CD14-positive monocyte (primary cell): ENCODE measurements at regions not wholly inside any gene's neighbourhood (a gene's known extent, or its start where the extent isn't known, plus 50 kb on each side); places are given as distances from the start of the nearest gene placed in this dataset.

Experiments
- DNase-seq, 3 donors: peaks; one replicate each; pipeline ENCODE4 v3.0.0-alpha.2; 2011 to 2022
- H2AFZ ChIP-seq: 2 replicates; pipeline ENCODE4 v1.6.0; 2012; ENCODE audit warnings: mild to moderate bottlenecking, low read depth, low read length, inconsistent platforms; ENCODE audit not compliant: insufficient read depth, poor library complexity, severe bottlenecking
- H3K27ac ChIP-seq, 2 donors: 1 replicate in 1 of 2; 2 replicates in 1 of 2; pipeline ENCODE4 v1.5.1; 2012 to 2013; ENCODE audit warnings: low read length in 2 of 2, control low read depth in 1 of 2, inconsistent platforms in 1 of 2, low read depth in 1 of 2, mild to moderate bottlenecking in 1 of 2
- H3K27me3 ChIP-seq, 2 donors: one replicate each; pipeline versions ENCODE4 v1.6.0 to v1.6.1; 2011 to 2013; ENCODE audit warnings: low read length in 2 of 2; ENCODE audit not compliant: control insufficient read depth in 2 of 2, insufficient read depth in 2 of 2
- H3K36me3 ChIP-seq, 2 donors: replicated peaks in 1 of 2; 1 replicate in 1 of 2; 2 replicates in 1 of 2; pipeline versions ENCODE4 v1.5.1 to v1.6.1; 2012 to 2013; ENCODE audit warnings: low read length in 2 of 2, control low read depth in 1 of 2, inconsistent platforms in 1 of 2, mild to moderate bottlenecking in 1 of 2; ENCODE audit not compliant: insufficient read depth in 2 of 2, control insufficient read depth in 1 of 2
- H3K4me1 ChIP-seq, 2 donors: 1 replicate in 1 of 2; 2 replicates in 1 of 2; pipeline versions ENCODE4 v1.5.1 to v1.6.1; 2012 to 2013; ENCODE audit warnings: low read length in 2 of 2, control low read depth in 1 of 2, inconsistent platforms in 1 of 2, mild to moderate bottlenecking in 1 of 2, moderate library complexity in 1 of 2; ENCODE audit not compliant: insufficient read depth in 2 of 2, control insufficient read depth in 1 of 2
- H3K4me2 ChIP-seq: replicated peaks from 2 replicates; pipeline ENCODE3; 2012; ENCODE audit warnings: low read length, moderate library complexity, mild to moderate bottlenecking; ENCODE audit not compliant: poor library complexity, severe bottlenecking; ENCODE audit errors: extremely low read depth
- H3K4me3 ChIP-seq, 3 experiments: fragments of 200-600 bp in 1 of 3; sonication (generic) in 1 of 3; replicated peaks in 1 of 3; 1 replicate in 2 of 3; 2 replicates in 1 of 3; pipeline ENCODE4 v1.5.1; 2011 to 2013; ENCODE audit warnings: low read length in 3 of 3, mild to moderate bottlenecking in 3 of 3, control low read depth in 2 of 3, low read depth in 2 of 3, inconsistent platforms in 1 of 3, moderate library complexity in 1 of 3
- H3K79me2 ChIP-seq: 2 replicates; pipeline ENCODE4 v1.6.0; 2012; ENCODE audit warnings: mild to moderate bottlenecking, control low read depth, inconsistent platforms, low read length, moderate library complexity; ENCODE audit not compliant: insufficient read depth
- H3K9ac ChIP-seq: 2 replicates; pipeline ENCODE4 v1.6.0; 2017; ENCODE audit warnings: low read length, mild to moderate bottlenecking; ENCODE audit not compliant: insufficient read depth, poor library complexity, severe bottlenecking
- H3K9me3 ChIP-seq, 2 donors: replicated peaks in 1 of 2; 1 replicate in 1 of 2; 2 replicates in 1 of 2; pipeline versions ENCODE4 v1.5.1 to v1.6.1; 2012 to 2013; ENCODE audit warnings: low read length in 2 of 2, control low read depth in 1 of 2; ENCODE audit not compliant: control insufficient read depth in 1 of 2, insufficient read depth in 1 of 2
- H4K20me1 ChIP-seq: 2 replicates; pipeline ENCODE4 v1.6.0; 2012; ENCODE audit warnings: mild to moderate bottlenecking, low read length, control low read depth, moderate library complexity; ENCODE audit not compliant: insufficient read depth
- H3K27ac Mint-ChIP-seq, 7 donors: one replicate each; pipeline ENCODE4 v1.8.0; 2020; ENCODE audit warnings: mild to moderate bottlenecking in 7 of 7, mixed read lengths in 7 of 7, moderate library complexity in 6 of 7, inconsistent platforms in 2 of 7
- H3K27me3 Mint-ChIP-seq, 3 donors: one replicate each; pipeline ENCODE4 v1.8.0; 2021 to 2022; ENCODE audit warnings: low read depth in 3 of 3, mild to moderate bottlenecking in 3 of 3, mixed read lengths in 3 of 3, moderate library complexity in 3 of 3, inconsistent platforms in 1 of 3
- H3K36me3 Mint-ChIP-seq, 2 donors: one replicate each; pipeline ENCODE4 v1.8.0; 2020; ENCODE audit warnings: mixed read lengths in 2 of 2, inconsistent platforms in 1 of 2, mild to moderate bottlenecking in 1 of 2
- H3K4me1 Mint-ChIP-seq: one replicate; pipeline ENCODE4 v1.8.0; 2020; ENCODE audit warnings: mild to moderate bottlenecking, mixed read lengths
- H3K4me3 Mint-ChIP-seq, 2 donors: one replicate each; pipeline ENCODE4 v1.8.0; 2020; ENCODE audit warnings: mild to moderate bottlenecking in 2 of 2, mixed read lengths in 2 of 2, moderate library complexity in 1 of 2
- H3K9me3 Mint-ChIP-seq, 7 donors: one replicate each; pipeline ENCODE4 v1.8.0; 2020 to 2022; ENCODE audit warnings: mixed read lengths in 7 of 7, mild to moderate bottlenecking in 6 of 7, moderate library complexity in 6 of 7, inconsistent platforms in 2 of 7
- WGBS: methylation state at CpG from one replicate; pipeline ENCODE4 v1.1.5; 2013; ENCODE audit warnings: missing lambda C conversion rate; ENCODE audit not compliant: insufficient coverage; 5-methylcytosine and 5-hydroxymethylcytosine counted together
- intact Hi-C, 2 donors: fragments of 100-400 bp; cut with micrococcal nuclease; formaldehyde crosslinking; loops; one replicate each; pipeline versions ENCODE4 v1.15.0 to v1.15.1; 2023
- TF ChIP-seq, protein P1 (sequence below): fragments of 200-600 bp; IDR thresholded peaks from one replicate; pipeline ENCODE4 v1.8.0; 2022; ENCODE audit warnings: antibody characterized with exemption, mild to moderate bottlenecking

GRCh38 chr9:118976160-118976559 is 393.1 kb downstream of the BRINP1 start:
- DNase-seq = no peak
- Mint-ChIP-seq H3K9me3 (peaks cover 0 to 2% (median 1%) of the 10 kb centered on the region in 7 donors), H3K4me3 (no peak overlapping the region), H3K27ac (no peak overlapping the region), H3K36me3 (no peaks in the 10 kb centered on the region), H3K27me3 (no peaks in the 10 kb centered on the region), H3K4me1 (no peaks in the 10 kb centered on the region)
- Histone ChIP-seq H3K79me2 (no peaks in the 10 kb centered on the region), H4K20me1 (no peaks in the 10 kb centered on the region), H3K4me3 (no peak overlapping the region), H3K27ac (no peak overlapping the region), H3K27me3 (no peaks in the 10 kb centered on the region), H3K9ac (no peak overlapping the region), H2AFZ (no peak overlapping the region), H3K9me3 (no peaks in the 10 kb centered on the region), H3K36me3 (no peaks in the 10 kb centered on the region), H3K4me2 (no peak overlapping the region), H3K4me1 (no peaks in the 10 kb centered on the region)
- no CpG with 5 or more reads among the region's 2 CpGs for WGBS
- TF ChIP-seq, protein P1, sequence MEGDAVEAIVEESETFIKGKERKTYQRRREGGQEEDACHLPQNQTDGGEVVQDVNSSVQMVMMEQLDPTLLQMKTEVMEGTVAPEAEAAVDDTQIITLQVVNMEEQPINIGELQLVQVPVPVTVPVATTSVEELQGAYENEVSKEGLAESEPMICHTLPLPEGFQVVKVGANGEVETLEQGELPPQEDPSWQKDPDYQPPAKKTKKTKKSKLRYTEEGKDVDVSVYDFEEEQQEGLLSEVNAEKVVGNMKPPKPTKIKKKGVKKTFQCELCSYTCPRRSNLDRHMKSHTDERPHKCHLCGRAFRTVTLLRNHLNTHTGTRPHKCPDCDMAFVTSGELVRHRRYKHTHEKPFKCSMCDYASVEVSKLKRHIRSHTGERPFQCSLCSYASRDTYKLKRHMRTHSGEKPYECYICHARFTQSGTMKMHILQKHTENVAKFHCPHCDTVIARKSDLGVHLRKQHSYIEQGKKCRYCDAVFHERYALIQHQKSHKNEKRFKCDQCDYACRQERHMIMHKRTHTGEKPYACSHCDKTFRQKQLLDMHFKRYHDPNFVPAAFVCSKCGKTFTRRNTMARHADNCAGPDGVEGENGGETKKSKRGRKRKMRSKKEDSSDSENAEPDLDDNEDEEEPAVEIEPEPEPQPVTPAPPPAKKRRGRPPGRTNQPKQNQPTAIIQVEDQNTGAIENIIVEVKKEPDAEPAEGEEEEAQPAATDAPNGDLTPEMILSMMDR = no peak
- intact Hi-C loops = no loop called here

DNA sequence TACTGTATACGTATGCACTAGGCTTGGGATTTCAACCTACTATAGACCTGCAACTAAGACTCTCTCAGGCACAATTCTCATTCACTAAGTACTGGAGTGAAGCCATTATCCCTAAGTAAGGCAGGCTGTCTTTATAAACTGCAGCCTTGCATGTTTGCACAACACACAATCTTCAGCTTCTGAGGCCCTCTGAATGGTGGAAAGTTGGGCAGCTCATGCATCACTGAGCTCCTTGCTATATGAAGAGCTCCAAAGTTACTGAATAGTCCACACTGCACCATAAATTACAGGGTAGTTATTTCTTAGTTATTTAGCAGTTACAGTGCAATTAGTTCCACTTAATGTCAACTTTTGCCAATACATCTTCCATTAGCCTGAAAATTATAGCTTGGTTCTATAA is 384.6 kb downstream of the BRINP1 start:
- no peaks in the 10 kb centered on the region for H3K36me3 Mint-ChIP-seq
- Histone ChIP-seq H3K27ac (no peak overlapping the region), H3K4me2 (no peak overlapping the region), H3K79me2 (no peaks in the 10 kb centered on the region), H3K27me3 (no peaks in the 10 kb centered on the region), H3K4me1 (no peaks in the 10 kb centered on the region), H3K36me3 (no peaks in the 10 kb centered on the region), H3K9ac (no peak overlapping the region), H2AFZ (no peak overlapping the region), H4K20me1 (no peaks in the 10 kb centered on the region), H3K4me3 (no peak overlapping the region), H3K9me3 (no peaks in the 10 kb centered on the region)
- no peaks in the 10 kb centered on the region for H3K4me1 Mint-ChIP-seq
- no peak for DNase-seq
- no peak overlapping the region for H3K4me3 Mint-ChIP-seq
- peaks cover 0 to 2% (median 0%) of the 10 kb centered on the region in 3 donors for H3K27me3 Mint-ChIP-seq
- intact Hi-C loops = no loop called here
- TF ChIP-seq, protein P1 = no peak
- no peaks in the 10 kb centered on the region for H3K9me3 Mint-ChIP-seq
- WGBS = 100% methylated on average over 1 of the region's 1 CpG
- no peak overlapping the region for H3K27ac Mint-ChIP-seq
